Spleen (tissue), 7 donors: ENCODE measurements at regions not wholly inside any gene's neighbourhood (a gene's known extent, or its start where the extent isn't known, plus 50 kb on each side); places are given as distances from the start of the nearest gene placed in this dataset.

Experiments used
- POLR2A ChIP-seq, 3 donors: fragments of 450-650 bp; IDR thresholded peaks; one replicate each; pipeline ENCODE4 v1.5.1; 2017; ENCODE audit warnings: antibody characterized with exemption in 3 of 3, mild to moderate bottlenecking in 1 of 3
- POLR2AphosphoS5 ChIP-seq, 3 donors: sonication (generic); formaldehyde crosslinking; IDR thresholded peaks; one replicate each; pipeline ENCODE4 v1.5.1; 2017; ENCODE audit warnings: antibody characterized with exemption in 3 of 3
- TF ChIP-seq, protein P1 (sequence below), 11 experiments: fragments of 200-600 bp in 7 of 11; fragments of 450-650 bp in 4 of 11; sonication (generic) in 4 of 11; IDR thresholded peaks in 8 of 11; conservative IDR thresholded peaks in 3 of 11; 1 replicate in 7 of 11; 2 replicates in 4 of 11; pipeline versions ENCODE4 v1.4.0 to v1.8.0; 2016 to 2021; ENCODE audit warnings: antibody characterized with exemption in 11 of 11, inconsistent platforms in 4 of 11, mild to moderate bottlenecking in 1 of 11
- donor health status: DM: no; HTN: no; CAD: no; lungs with moderate emphysema.
- donor health status: DM: no; HTN: no; CAD: no.
- donor health status: DM: no; HTN: no; CAD: no.

GRCh38 chr15:53110999-53111398, 320.9 kb upstream of the ONECUT1 start:
- TF ChIP-seq, protein P1, sequence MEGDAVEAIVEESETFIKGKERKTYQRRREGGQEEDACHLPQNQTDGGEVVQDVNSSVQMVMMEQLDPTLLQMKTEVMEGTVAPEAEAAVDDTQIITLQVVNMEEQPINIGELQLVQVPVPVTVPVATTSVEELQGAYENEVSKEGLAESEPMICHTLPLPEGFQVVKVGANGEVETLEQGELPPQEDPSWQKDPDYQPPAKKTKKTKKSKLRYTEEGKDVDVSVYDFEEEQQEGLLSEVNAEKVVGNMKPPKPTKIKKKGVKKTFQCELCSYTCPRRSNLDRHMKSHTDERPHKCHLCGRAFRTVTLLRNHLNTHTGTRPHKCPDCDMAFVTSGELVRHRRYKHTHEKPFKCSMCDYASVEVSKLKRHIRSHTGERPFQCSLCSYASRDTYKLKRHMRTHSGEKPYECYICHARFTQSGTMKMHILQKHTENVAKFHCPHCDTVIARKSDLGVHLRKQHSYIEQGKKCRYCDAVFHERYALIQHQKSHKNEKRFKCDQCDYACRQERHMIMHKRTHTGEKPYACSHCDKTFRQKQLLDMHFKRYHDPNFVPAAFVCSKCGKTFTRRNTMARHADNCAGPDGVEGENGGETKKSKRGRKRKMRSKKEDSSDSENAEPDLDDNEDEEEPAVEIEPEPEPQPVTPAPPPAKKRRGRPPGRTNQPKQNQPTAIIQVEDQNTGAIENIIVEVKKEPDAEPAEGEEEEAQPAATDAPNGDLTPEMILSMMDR (IDR thresholded peaks at IDR 0.05 in 8 of 11, conservative IDR thresholded peaks at IDR 0.05 in 3 of 11): no peak
- TF ChIP-seq POLR2AphosphoS5 (IDR thresholded peaks at IDR 0.05) (no peak), POLR2A (IDR thresholded peaks at IDR 0.05) (no peak)
